Sigmoid colon (tissue), 4 donors: ENCODE measurements at regions not wholly inside any gene's neighbourhood (a gene's known extent, or its start where the extent isn't known, plus 50 kb on each side); places are given as distances from the start of the nearest gene placed in this dataset.

ENCODE experiments used
- CTCF ChIP-seq, 4 experiments: fragments of 450-650 bp in 3 of 4; fragments of 200-600 bp in 1 of 4; IDR thresholded peaks; one replicate each; pipeline ENCODE4 v1.5.1; 2016 to 2019; ENCODE audit warnings: antibody characterized with exemption in 4 of 4, mild to moderate bottlenecking in 3 of 4, moderate library complexity in 2 of 4
- POLR2A ChIP-seq, 2 donors: fragments of 450-650 bp; IDR thresholded peaks; one replicate each; pipeline ENCODE4 v1.6.1; 2016; ENCODE audit warnings: antibody characterized with exemption in 2 of 2, mild to moderate bottlenecking in 2 of 2, moderate library complexity in 2 of 2
- POLR2AphosphoS5 ChIP-seq, 4 donors: sonication (generic); formaldehyde crosslinking; IDR thresholded peaks; one replicate each; pipeline ENCODE4 v1.6.1; 2017; ENCODE audit warnings: antibody characterized with exemption in 4 of 4

DNA sequence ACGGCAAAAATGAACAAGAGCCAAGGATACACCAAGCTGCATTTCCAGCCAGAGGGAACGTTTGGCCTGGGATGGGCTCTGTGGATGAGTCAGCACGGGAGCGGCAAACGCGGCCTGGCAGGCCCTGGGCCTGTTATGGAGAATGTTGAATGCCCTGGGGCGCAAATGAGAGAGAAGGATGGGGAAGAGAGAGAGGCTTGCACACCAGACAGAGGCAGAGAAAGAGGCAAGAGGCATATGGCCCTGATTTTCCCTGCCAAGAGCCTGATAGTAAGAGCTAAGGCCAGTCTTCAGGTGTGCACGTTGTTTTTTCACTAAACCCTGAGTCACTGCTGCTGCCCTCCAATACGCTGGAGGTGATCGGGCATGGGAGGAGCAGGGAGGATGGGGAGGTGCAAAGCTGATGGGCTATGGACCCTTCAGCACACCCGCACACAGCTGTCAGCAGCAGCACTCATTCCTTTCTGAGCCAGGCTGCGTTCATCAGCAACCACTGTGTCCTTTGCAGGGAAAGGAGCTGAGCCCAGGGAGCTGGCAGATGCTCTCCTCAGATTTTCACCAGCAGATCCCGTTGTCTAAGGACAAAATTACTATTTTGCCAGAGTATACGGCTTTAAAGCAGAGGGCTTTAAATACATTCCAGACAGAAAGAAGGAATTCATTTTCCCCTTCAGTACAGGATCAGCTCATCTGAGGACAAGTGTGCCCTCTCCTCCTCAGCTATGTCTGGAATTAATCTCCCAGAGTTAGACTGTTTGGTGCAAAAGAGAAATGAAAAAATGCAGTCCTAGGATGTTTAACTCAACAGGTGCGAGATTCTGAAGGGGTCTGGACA is 61.7 kb upstream of the SLC22A23 start:
- TF ChIP-seq CTCF (IDR thresholded peaks at IDR 0.05) (no peak), POLR2A (IDR thresholded peaks at IDR 0.05) (no peak), POLR2AphosphoS5 (IDR thresholded peaks at IDR 0.05) (no peak)
